DMS153 treated with DMSO at 0.1 percent for 48 hours (cell line): ENCODE measurements at regions not wholly inside any gene's neighbourhood (a gene's known extent, or its start where the extent isn't known, plus 50 kb on each side); places are given as distances from the start of the nearest gene placed in this dataset.
"Not testable (repeated sequence)": the region's sequence is repeated elsewhere in the genome, so short reads cannot be mapped to it uniquely, and the experiment has no call there.

Experiments
- DNase-seq: peaks from one replicate; lab custom pipeline; 2025; ENCODE audit not compliant: unreplicated experiment; lab: John Stamatoyannopoulos, UW

- DNase-seq, result no peak
These were observed 154.7 kb upstream of the LSM14A start for GRCh38 chr19:34017601-34018000.

DNA sequence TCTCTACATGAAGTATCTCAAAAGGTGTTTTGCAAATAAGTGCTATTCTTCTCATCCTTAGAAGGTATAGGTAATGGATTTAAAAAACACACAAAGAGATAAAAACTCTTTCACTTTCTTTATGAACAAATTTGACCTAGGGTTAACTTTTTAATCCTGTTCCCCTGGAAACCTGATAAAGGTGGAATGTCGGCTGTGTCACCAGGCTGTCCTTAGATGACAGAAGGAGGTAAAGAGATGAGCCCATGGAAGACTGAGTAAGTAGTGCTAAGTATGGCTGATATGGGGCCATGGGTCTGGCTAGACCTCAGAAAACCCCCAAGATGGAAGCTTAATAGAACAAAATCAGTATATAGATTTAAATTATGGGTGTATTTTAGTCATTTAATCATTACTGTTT lies 153.8 kb upstream of the LSM14A start:
- DNase-seq, result no peak

DNA sequence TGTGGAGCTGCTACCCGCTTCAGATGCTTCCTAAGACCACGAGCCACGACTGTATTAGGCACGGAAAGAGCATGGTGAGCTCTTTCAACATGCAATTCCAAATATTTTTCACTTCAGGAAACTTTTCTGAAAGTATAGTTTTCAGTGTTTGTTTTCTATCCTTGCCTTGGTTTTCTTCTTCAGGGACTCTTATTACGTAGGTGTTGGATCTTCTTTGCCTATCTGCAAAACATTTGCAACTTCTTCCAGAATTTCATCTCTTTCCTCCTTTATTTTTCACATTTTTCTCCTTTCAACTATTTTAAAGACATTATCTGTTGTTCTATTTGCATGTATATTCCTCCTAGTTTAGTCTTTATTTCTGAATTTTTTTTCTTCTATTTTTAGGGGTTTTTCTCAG lies 148.9 kb upstream of the LSM14A start:
- no peak for DNase-seq

DNA sequence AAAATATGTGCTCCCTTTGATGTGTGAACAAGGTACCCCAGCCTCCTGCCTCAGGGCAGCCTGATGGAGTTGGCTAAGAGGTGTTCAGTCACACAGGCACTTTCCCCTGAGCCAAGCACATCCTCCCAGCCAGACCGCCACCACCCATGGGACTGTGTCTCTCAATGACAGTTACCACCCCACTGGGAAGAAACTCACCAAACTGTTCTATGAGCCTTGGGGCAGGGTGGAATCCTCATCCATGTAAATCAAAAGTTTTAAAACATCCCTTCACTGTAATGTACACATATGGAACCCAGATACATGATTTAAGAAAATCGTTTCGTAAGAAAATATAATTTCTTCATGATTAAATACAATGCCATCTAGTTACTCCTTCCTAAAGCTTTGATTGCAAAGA lies 138.4 kb upstream of the LSM14A start:
- DNase-seq, result no peak

DNA sequence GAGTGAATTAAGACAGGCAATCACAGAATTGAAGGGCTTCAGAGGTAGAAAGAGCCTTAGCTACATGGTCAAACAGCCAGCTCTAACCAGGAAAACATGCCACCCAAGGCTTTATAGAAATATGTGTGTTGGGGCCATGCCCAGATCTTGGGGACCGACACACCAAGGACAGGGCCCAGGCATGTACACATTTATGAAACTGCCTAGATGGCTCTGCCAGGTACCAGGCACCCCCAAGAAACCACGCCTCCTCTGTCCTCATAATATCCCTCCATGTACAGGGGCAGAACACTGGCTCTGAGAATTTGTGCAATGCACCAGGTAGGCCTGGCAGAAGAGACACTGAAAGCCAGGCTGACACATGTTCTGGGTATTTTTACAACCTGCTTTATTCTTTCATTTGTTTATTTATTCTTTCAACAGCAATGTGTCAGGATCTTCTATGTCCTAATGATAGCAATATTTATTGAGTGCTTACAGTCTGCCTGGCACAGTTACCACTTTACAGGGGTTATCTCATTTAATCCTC lies 137.9 kb upstream of the LSM14A start:
- DNase-seq, result no peak

- no peak for DNase-seq
These were observed 130.3 kb upstream of the LSM14A start for GRCh38 chr19:34041925-34042521.

- DNase-seq, result no peak
These were observed 128.3 kb upstream of the LSM14A start for GRCh38 chr19:34044021-34044420.

DNA sequence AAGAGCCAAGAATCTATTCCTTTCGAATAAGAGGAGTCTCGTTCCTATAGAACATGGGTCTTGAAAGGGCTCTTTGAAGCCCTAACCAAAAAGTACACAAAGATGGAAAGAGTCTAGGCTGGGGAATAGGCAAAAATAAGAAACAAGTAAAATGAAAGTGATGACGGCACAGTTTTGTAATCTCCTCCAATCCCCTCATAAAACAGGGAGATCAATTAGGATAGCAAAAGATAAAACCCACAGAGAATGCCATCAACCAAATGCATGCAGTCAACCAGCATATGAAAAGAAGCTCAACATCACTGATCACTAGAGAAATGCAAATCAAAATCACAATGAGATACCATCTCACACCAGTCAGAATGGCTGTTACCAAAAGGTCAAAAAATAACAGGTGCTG lies 122.4 kb upstream of the LSM14A start:
- no peak for DNase-seq

DNA sequence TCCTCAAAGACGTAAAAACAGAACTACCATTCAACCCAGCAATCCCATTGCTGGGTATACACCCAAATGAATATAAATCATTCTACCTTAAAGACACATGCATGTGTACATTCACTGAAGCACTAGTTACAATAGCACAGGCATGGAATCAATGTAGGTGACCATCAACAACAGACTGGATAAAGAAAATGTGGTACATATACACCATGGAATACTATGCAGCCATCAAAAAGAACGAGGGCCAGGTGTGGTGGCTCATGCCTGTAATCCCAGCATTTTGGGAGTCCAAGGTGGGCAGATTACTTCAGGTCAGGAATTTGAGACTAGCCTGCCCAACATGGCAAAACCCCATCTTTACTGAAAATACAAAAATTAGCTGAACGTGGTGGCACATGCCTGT lies 121.9 kb upstream of the LSM14A start:
- DNase-seq, result not testable (repeated sequence)

- DNase-seq, result no peak
These were observed 121.0 kb upstream of the LSM14A start for GRCh38 chr19:34051255-34051654.

DNA sequence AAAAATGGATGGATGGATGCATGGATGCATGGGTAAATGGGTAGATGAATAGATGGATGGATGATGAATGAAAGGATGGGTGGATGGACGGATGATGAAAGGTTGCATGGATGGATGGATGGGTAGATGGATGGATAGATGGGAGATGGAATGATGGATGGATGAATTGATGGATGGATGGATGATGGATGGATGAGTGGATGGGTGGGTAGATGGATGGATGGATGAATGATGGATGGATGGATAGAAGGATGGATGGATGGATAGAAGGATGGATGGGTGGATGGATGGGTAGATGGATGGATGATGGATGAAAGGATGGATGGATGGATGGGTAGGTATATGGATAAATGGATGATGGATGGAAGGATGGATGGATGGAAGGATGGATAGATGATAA lies 115.1 kb upstream of the LSM14A start:
- DNase-seq, result no peak

- DNase-seq, result no peak
These were observed 106.2 kb upstream of the LSM14A start for GRCh38 chr19:34066007-34066643.

GRCh38 chr19:34067861-34068271 lies 104.4 kb upstream of the LSM14A start:
- DNase-seq, result no peak

DNA sequence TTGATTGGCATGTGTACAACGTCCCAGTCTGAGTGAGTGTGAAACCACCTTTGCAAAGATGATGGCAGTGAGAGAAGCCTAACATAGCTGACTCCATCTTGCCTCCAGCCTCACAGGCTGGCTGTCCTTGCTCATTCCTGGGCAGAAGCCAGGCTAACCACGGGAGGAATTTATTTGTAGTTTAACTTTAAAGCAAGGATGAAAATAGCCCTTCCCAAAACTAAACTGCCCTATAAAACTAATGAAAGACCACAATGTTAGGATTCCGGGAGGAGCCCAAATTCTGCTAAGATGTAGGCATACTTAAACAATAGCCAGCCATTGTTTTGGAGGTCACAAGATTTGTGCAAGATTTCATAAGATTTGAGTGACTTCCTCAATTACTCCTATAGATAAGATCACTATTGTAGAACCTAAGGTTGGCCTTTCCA lies 96.6 kb upstream of the LSM14A start:
- no peak for DNase-seq

- no peak for DNase-seq
These were observed 89.8 kb upstream of the LSM14A start for GRCh38 chr19:34082289-34083077.

- no peak for DNase-seq
These were observed 87.7 kb upstream of the LSM14A start for GRCh38 chr19:34084396-34085145.

GRCh38 chr19:34085336-34085735 lies 87.0 kb upstream of the LSM14A start:
- DNase-seq, result no peak

DNA sequence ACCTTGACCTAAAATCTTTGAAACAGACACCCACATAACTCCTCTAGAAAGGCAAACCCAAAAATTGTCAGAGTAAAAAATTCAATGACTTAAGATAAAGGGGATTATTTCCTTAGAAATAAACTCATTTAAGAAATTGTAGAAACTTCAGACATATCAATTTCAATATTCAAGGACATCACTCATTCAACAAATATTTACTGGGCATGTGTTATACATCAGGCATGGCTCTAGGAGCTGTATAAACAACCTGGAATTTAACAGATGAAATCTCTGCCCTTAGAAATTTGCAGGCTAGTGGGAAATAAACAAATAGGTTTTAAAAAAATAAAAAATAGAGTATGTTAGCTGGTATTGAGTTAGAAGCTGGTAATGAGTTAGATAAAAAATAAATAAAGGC lies 84.0 kb upstream of the LSM14A start:
- no peak for DNase-seq

GRCh38 chr19:34089566-34089965 lies 82.7 kb upstream of the LSM14A start:
- no peak for DNase-seq

GRCh38 chr19:34094960-34095359 lies 77.3 kb upstream of the LSM14A start:
- DNase-seq, result no peak

GRCh38 chr19:34095411-34095810 lies 76.9 kb upstream of the LSM14A start:
- DNase-seq, result not testable (repeated sequence)
